ENCODE measurements at regions not wholly inside any gene's neighbourhood (a gene's known extent, or its start where the extent isn't known, plus 50 kb on each side); places are given as distances from the start of the nearest gene placed in this dataset.
A peak's percentile ranks its signal among the peaks of the same experiment; 100 is the strongest.

DNA sequence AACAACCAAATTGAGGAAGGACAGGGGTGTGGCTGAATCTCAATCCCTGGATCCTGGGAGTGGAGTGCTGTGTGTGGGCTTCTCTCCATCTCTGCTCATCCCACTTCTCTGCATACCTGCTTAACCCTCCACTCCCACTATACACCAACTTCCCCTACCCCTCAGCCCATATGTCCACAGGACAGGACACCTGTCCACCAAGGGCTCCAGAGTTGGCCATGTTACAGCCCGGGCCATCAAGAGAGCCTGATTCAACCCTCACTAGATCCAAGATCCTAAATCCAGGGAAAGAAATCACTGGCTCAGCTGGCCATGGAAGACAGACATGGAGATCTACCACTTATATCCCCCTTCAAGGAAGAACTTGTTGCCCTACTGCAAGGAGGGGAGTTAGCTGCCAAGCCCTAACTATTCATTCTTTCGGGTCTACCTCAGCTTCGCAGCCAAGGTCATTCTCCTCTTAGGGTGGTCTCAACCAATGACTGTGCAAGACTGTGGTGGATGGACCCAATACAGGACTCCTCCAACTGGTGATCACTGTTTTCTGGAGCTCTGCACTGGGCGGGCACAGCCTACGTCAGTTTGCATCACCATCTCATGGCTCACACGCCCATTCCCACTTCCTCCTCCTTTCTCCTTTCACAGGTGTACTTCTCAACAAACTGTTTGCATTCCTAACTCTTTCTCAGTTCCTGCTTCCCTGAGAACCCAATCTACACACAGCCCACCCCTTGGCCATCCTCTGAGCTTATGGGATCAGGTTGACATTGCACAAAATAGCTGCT is 53.7 kb upstream of the ZBTB43 start:
- DNase-seq (no peak), ATAC-seq (no peak)
- CTCF ChIA-PET = no interaction called here
- no peaks in the 10 kb centered on the region for H3K36me3 ChIP-seq (ENCODE audit: control insufficient read depth in 2 of 3, insufficient read depth in 3 of 3, low read length in 3 of 3)
- H3K27ac ChIP-seq (ENCODE audit: low read depth, low read length) = no peak overlapping the region
- no peaks in the 10 kb centered on the region for H3K27me3 ChIP-seq (ENCODE audit: control insufficient read depth in 2 of 2, insufficient read depth in 2 of 2, low read length in 2 of 2)
- H3K9me3 Mint-ChIP-seq = no peaks in the 10 kb centered on the region
- POLR2A ChIA-PET = no interaction called here
- H3K27me3 Mint-ChIP-seq = peaks cover 0 to 8% (median 0%) of the 10 kb centered on the region in 5 donors
- intact Hi-C loops (cut with micrococcal nuclease) = no loop called here
- no peaks in the 10 kb centered on the region for H3K36me3 Mint-ChIP-seq
- peak overlapping the region in 1 of 9 donors; percentile 30 for H3K27ac Mint-ChIP-seq
- no peaks in the 10 kb centered on the region for H3K9me3 ChIP-seq (ENCODE audit: control insufficient read depth in 2 of 3, low read length in 3 of 3)
- H3K4me3 Mint-ChIP-seq = no peak overlapping the region
- no peak overlapping the region for H3K4me3 ChIP-seq (ENCODE audit: low read length)
- H3K4me1 Mint-ChIP-seq = peaks cover 14 to 33% (median 27%) of the 10 kb centered on the region in 7 donors
- peaks cover 0 to 9% of the 10 kb centered on the region in 2 donors for H3K4me1 ChIP-seq (ENCODE audit: control insufficient read depth in 2 of 2, insufficient read depth in 2 of 2, low read length in 2 of 2)

DNA sequence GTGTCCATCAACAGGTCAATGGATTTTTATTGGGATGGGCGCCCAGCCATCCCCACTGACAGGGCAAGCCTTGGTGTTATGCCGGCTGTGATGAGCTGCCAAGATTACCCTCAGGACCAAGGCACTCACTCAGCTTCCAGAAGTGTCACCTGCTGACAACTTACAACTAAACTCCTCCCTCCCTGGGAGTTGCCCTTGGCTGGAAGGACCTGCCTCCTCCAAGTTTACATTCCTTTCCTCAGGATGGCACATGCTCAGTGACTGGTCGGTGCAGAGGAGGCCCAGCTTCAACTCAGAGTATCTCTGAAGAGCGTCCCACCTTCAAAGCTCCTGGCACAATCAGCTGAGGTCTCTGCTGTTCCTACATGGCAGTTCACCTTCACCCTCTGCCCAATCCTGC is 52.5 kb upstream of the ZBTB43 start:
- H3K27me3 Mint-ChIP-seq = peaks cover 0 to 8% (median 0%) of the 10 kb centered on the region in 5 donors
- H3K27ac Mint-ChIP-seq = no peak overlapping the region
- no peaks in the 10 kb centered on the region for H3K9me3 Mint-ChIP-seq
- POLR2A ChIA-PET = interaction anchor here (1.1 kb wide), 1 partner anchor 29 kb away, joined by 4 read pairs; no protein-coding TSS in a partner anchor
- Histone ChIP-seq H3K27ac (ENCODE audit: low read depth, low read length) (no peak overlapping the region), H3K9me3 (ENCODE audit: control insufficient read depth in 2 of 3, low read length in 3 of 3) (no peaks in the 10 kb centered on the region), H3K4me1 (ENCODE audit: control insufficient read depth in 2 of 2, insufficient read depth in 2 of 2, low read length in 2 of 2) (peaks cover 0 to 7% of the 10 kb centered on the region in 2 donors), H3K36me3 (ENCODE audit: control insufficient read depth in 2 of 3, insufficient read depth in 3 of 3, low read length in 3 of 3) (no peaks in the 10 kb centered on the region), H3K27me3 (ENCODE audit: control insufficient read depth in 2 of 2, insufficient read depth in 2 of 2, low read length in 2 of 2) (no peaks in the 10 kb centered on the region), H3K4me3 (ENCODE audit: low read length) (no peak overlapping the region)
- no peaks in the 10 kb centered on the region for H3K36me3 Mint-ChIP-seq
- ATAC-seq = no peak
- no peak for DNase-seq
- intact Hi-C loops (cut with micrococcal nuclease) = no loop called here
- CTCF ChIA-PET = interaction anchor here (0.7 kb wide), 1 partner anchor 11 kb away, joined by 3 read pairs; no protein-coding TSS in a partner anchor
- no peak overlapping the region for H3K4me3 Mint-ChIP-seq
- peaks cover 7 to 22% (median 18%) of the 10 kb centered on the region in 7 donors for H3K4me1 Mint-ChIP-seq

DNA sequence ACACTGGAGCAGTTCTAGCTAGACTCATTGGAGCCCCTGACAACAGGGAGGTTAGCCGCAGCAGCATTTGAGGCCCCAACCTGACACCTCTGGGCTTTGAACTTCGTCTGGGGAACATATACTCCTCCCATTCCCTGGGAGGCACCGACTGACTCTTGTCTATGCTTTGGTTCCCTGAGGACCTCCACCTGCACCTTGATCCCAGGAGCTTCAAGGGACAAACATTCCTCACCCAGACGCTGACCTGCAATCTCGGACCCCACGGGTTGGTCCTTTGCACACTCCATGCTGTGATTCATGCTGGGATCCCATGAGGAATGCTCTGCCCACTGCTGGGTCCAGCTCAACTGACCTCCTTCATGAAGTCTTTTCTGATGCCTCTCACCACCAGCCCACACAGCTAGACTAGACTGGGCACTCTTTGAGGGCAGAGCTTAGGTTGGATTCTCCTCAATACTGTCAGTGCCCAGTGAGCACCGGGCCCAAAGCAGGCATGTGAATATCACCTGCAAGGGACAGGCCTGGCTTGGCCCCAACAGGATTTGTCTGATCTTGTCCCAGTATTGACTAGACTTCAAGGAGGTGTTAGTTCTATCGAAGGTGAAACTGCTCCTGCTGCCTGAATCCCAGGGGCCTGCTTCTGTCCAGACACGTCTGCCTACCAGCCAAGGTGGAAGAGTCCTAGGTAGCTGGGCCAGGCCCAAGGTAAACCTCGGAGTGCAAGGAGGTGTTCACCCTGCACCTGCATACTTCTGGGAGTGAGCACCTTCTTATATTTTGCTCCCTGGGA is 51.8 kb upstream of the ZBTB43 start:
- Histone ChIP-seq H3K36me3 (ENCODE audit: control insufficient read depth in 2 of 3, insufficient read depth in 3 of 3, low read length in 3 of 3) (no peaks in the 10 kb centered on the region), H3K9me3 (ENCODE audit: control insufficient read depth in 2 of 3, low read length in 3 of 3) (no peaks in the 10 kb centered on the region), H3K4me3 (ENCODE audit: low read length) (no peak overlapping the region), H3K4me1 (ENCODE audit: control insufficient read depth in 2 of 2, insufficient read depth in 2 of 2, low read length in 2 of 2) (peaks cover 0 to under 1% of the 10 kb centered on the region in 2 donors), H3K27ac (ENCODE audit: low read depth, low read length) (no peak overlapping the region), H3K27me3 (ENCODE audit: control insufficient read depth in 2 of 2, insufficient read depth in 2 of 2, low read length in 2 of 2) (no peaks in the 10 kb centered on the region)
- Mint-ChIP-seq H3K36me3 (no peaks in the 10 kb centered on the region), H3K27ac (no peak overlapping the region), H3K9me3 (no peaks in the 10 kb centered on the region), H3K4me1 (peaks cover under 1 to 15% (median 11%) of the 10 kb centered on the region in 7 donors), H3K4me3 (no peak overlapping the region), H3K27me3 (peaks cover 0 to 8% (median 0%) of the 10 kb centered on the region in 5 donors)
- ATAC-seq (no peak), DNase-seq (peak in 1 of 9 donors; percentile 13)
- ChIA-PET CTCF (interaction anchor here (0.7 to 0.9 kb wide), 2 partner anchors 12 to 29 kb away, joined by 3 to 6 read pairs; no protein-coding TSS in a partner anchor), POLR2A (interaction anchor here (1.1 kb wide), 1 partner anchor 30 kb away, joined by 4 read pairs; no protein-coding TSS in a partner anchor)
- intact Hi-C loops (cut with micrococcal nuclease) = no loop called here

DNA sequence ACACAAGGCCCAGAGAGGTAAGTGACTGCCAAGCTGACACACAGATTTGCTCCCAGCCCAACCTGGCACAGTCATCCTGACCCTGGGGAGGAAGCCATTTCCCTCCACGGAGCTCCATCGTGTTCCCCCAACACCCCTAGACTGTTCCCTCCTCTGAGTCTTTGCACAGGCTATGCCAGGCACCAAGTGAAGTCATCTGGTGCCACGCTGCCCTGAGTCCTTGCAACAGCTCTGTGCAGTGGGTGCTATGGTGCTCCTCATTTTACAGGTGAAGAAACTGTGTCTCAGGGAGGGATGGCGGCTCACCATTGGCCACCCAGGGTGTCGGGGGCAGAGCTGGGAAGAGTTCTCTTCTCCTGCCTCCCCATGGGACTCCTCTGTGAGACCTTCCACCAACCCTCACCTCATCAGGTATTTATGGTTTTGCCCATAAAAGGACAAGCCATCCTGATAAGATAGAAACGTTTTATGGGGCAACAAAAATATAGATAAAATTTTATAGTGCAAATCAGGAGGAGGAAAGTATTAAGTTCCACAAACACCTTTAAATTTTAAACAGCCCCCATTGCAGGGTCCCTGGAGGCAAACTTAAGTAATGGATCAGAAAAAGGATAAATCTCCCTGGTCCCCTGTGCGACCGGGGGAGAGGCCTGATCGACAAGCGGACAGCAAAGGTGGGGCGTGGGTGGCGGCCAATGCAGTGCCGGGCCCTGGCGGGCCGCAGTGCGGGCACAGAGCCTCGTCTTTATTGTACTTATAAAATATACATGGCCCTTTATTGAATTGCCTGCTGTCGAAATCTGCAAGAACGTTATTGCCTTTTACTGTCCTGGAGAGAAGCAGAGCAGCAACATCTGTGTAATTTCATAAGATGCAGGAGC is 50.2 kb upstream of the ZBTB43 start:
- no peak for ATAC-seq
- POLR2A ChIA-PET = no interaction called here
- Histone ChIP-seq H3K9me3 (ENCODE audit: control insufficient read depth in 2 of 3, low read length in 3 of 3) (no peaks in the 10 kb centered on the region), H3K27me3 (ENCODE audit: control insufficient read depth in 2 of 2, insufficient read depth in 2 of 2, low read length in 2 of 2) (no peaks in the 10 kb centered on the region), H3K36me3 (ENCODE audit: control insufficient read depth in 2 of 3, insufficient read depth in 3 of 3, low read length in 3 of 3) (no peaks in the 10 kb centered on the region), H3K4me1 (ENCODE audit: control insufficient read depth in 2 of 2, insufficient read depth in 2 of 2, low read length in 2 of 2) (no peaks in the 10 kb centered on the region), H3K27ac (ENCODE audit: low read depth, low read length) (no peak overlapping the region), H3K4me3 (ENCODE audit: low read length) (no peak overlapping the region)
- Mint-ChIP-seq H3K4me3 (no peak overlapping the region), H3K27me3 (peaks cover 0 to 10% (median 0%) of the 10 kb centered on the region in 5 donors), H3K4me1 (peaks cover 0 to 3% (median 0%) of the 10 kb centered on the region in 7 donors), H3K27ac (no peak overlapping the region), H3K36me3 (no peaks in the 10 kb centered on the region), H3K9me3 (no peaks in the 10 kb centered on the region)
- DNase-seq = peak in 1 of 9 donors; percentile 13
- CTCF ChIA-PET = no interaction called here
- intact Hi-C loops (cut with micrococcal nuclease) = no loop called here
